ENCODE measurements at regions not wholly inside any gene's neighbourhood (a gene's known extent, or its start where the extent isn't known, plus 50 kb on each side); places are given as distances from the start of the nearest gene placed in this dataset.

DNA sequence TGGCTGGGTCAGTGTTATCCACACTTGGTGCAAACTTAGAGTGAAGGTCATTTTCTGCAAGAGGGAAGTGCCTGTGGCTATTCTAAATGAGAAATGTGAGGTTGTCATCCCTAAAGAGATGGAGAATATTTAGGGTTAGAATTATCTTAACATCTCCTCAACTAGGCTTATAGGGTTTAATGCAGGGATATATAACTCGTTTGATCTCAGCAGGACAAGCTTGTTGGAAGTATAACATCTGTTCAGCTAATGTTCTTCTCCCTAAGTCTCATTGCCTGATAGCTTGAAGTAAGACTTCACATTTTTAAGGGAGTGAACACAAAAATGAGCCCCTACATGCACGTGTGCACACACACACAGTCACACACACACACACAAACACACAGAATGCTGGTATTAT lies 75.9 kb upstream of the NRXN1 start:
- TF ChIP-seq, protein P1, sequence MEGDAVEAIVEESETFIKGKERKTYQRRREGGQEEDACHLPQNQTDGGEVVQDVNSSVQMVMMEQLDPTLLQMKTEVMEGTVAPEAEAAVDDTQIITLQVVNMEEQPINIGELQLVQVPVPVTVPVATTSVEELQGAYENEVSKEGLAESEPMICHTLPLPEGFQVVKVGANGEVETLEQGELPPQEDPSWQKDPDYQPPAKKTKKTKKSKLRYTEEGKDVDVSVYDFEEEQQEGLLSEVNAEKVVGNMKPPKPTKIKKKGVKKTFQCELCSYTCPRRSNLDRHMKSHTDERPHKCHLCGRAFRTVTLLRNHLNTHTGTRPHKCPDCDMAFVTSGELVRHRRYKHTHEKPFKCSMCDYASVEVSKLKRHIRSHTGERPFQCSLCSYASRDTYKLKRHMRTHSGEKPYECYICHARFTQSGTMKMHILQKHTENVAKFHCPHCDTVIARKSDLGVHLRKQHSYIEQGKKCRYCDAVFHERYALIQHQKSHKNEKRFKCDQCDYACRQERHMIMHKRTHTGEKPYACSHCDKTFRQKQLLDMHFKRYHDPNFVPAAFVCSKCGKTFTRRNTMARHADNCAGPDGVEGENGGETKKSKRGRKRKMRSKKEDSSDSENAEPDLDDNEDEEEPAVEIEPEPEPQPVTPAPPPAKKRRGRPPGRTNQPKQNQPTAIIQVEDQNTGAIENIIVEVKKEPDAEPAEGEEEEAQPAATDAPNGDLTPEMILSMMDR (IDR thresholded peaks at IDR 0.05), result no peak
- TF ChIP-seq POLR2A (IDR thresholded peaks at IDR 0.05) (no peak), POLR2AphosphoS5 (IDR thresholded peaks at IDR 0.05) (no peak)
